NCI-H146 (cell line): ENCODE measurements at regions not wholly inside any gene's neighbourhood (a gene's known extent, or its start where the extent isn't known, plus 50 kb on each side); places are given as distances from the start of the nearest gene placed in this dataset.

Experiments used
- DNase-seq: peaks from one replicate; lab custom pipeline; 2025; lab: John Stamatoyannopoulos, UW

- no peak for DNase-seq
Measured at GRCh38 chr14:36465178-36465577, 54.9 kb downstream of the NKX2-1 start.

DNA sequence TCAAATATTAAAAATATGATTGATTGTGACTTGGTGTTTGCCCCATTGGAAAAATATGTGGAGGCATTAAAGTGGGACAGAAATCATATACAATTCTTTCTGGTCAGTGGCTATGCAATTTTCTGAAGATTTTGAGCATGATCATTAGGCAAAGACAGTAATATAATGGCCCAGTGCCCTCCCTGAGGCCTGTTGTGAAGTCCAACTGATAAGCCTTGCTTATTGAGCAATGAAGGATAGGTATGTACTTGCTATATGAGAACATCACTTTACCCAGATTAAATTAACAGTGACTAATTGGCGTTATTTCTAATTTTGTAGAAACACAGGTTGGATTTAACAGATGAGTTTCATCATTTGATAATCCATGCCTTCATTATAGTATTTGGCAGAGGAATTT is 57.1 kb downstream of the NKX2-1 start:
- no peak for DNase-seq

GRCh38 chr14:36455241-36455627 is 64.8 kb downstream of the NKX2-1 start:
- no peak for DNase-seq

DNA sequence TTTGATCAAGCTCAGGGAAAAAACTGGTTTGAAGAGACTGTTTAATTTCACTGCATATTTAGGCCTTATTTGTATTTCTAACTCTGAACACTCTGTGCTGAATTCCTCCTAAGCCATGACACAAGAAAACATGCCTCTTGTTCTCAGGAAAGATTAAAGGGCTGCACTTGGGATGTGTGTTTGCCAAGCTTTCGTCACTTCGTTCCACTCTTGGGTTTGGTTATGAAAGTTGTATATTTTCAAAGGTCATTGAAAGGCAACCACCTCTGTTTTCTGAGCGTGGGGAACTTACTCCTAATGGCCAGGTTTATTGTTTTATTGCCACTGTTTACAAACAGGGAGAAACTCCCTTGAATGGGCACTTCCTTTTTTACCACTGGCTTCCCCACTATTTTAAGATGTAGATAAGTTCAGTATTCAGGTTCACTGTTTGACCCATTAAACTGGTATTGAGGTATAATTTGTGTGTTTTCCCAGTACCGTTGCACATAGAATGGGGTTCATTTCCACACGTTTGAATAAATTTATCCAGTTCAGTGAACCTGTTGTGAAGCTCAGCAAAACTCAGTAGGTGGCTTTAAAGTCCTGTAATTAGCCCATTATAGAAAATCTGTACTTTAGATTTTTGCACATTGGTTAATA is 65.3 kb downstream of the NKX2-1 start:
- DNase-seq: peak; percentile 1

- no peak for DNase-seq
Measured at GRCh38 chr14:36452860-36453259, 67.2 kb downstream of the NKX2-1 start.

- no peak for DNase-seq
Measured at GRCh38 chr14:36451310-36452065, 68.5 kb downstream of the NKX2-1 start.

DNA sequence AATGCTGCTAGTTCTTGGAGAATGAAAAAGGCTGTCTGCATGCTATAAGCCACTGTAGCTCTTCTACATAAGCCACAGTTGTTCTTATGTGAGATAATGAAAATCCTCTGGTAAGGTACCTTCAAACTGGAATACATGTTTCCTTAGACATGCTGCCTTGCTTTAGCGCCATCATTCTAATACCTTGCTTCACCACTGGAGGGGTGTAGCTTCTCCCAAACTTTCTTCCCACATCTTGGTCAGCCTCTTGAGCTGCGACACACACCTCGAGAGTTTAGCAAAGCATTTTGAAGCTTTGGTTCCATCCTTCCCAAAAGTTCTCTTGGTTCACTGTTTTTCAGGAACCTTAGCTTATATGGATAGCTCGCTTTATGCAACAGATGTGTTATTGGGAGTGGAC is 69.5 kb downstream of the NKX2-1 start:
- no peak for DNase-seq

DNA sequence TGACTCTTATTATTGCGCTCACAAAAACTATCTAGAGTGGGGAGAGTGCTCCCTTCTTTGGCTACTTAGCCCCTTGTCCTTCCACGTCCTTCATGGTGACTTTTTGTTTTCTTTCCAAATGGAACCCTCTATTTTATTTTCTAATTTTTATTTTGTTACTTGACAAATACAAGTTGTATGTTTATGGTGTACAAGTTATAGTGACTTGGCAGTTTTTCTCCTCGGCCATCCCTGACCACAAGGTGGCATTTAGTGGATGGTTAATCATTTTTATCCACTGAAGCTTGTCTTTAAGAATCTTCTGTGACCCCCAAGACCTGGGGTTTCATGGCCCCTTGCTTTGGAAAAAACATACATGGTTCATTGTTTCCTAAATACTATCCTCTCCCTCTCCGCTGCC is 70.1 kb downstream of the NKX2-1 start:
- no peak for DNase-seq

- peak; percentile 35 for DNase-seq
Measured at GRCh38 chr14:36443374-36443773, 76.7 kb downstream of the NKX2-1 start.

DNA sequence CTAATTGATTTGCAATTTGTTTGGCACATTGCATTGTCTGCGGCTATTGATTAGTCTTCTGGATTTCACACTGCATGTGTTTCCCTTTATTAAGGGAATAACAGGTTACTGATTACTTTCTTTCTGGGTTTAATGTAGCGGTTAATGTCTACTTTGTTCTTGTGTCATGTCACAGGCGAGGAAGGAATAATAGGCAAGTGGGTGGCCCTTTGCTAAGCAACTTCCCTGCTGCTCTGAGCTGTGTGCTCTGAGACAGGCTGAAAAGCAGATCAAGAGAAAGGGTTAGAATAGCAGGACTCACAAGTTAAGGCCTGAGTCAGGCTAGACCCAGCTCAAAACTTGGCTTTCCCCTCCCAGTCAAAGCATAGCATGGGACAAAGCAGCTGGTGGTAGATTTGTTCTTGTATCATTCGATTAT is 77.2 kb downstream of the NKX2-1 start:
- peak; percentile 92 for DNase-seq

DNA sequence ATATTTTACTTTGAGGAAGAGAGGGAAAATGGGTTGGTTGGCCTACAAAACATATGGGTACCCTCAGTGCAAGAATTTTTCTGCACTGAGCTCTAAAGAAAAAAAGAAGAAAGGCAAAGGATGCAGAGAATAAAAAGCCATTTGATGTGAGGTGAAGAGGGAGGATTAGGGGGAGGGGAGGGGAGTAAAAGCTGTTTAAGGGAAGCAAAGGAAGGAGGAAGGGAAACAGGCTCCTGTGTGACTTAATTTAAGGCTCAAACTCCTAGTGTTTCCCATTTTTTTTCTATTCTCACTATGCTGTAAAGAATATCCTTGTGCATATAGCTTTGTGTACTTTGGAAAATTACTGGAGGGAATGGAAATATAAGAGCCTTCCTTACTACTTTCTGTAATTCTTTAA is 78.7 kb downstream of the NKX2-1 start:
- no peak for DNase-seq

GRCh38 chr14:36439766-36440165 is 80.3 kb downstream of the NKX2-1 start:
- no peak for DNase-seq

GRCh38 chr14:36438883-36439282 is 81.1 kb downstream of the NKX2-1 start:
- no peak for DNase-seq

- DNase-seq: no peak
Measured at GRCh38 chr14:36430662-36431084, 89.4 kb downstream of the NKX2-1 start.

- DNase-seq: no peak
Measured at GRCh38 chr14:36430169-36430568, 89.9 kb downstream of the NKX2-1 start.

- no peak for DNase-seq
Measured at GRCh38 chr14:36429692-36430091, 90.3 kb downstream of the NKX2-1 start.

DNA sequence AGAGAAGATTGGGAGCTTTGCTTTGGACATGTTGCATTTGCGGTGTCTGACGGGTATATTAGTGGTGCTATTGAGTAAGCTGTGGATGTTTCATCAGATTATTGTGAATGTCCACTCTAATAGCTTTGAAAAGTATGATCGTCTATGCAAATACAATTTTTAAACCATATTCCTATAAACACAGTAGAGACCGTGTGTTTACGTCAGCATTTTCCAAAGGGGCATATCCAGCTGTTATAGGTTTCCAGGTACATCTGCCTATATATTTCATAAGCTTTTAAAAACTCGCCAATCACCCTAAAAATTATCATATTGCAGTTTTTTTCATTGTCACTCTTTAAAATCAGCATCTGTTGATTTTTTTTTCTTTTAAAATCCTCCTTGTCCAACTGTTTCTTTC is 91.7 kb downstream of the NKX2-1 start:
- no peak for DNase-seq

DNA sequence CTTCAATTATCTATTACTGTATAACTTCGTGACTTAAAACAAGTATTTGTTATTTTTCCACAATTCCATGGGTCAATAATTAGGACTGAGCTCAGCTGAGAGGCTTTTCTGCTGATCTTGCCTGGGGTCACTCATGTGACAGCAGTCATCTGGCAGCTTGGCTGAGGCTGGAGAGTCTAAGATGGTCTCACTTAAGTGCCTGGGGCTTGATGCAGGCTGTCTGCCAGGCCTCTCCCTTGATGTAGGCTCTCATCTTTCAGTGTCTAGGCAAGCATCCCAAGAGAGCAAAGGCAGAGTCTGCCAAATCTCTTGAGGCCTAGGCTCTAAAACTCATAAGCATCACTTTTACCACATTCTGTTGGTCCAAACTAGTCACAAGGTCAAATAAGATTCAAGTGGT is 93.2 kb downstream of the NKX2-1 start:
- DNase-seq: no peak

GRCh38 chr14:36426113-36426512 is 93.9 kb downstream of the NKX2-1 start:
- no peak for DNase-seq

GRCh38 chr14:36424478-36425102 is 95.4 kb downstream of the NKX2-1 start:
- DNase-seq: peak; percentile 90

DNA sequence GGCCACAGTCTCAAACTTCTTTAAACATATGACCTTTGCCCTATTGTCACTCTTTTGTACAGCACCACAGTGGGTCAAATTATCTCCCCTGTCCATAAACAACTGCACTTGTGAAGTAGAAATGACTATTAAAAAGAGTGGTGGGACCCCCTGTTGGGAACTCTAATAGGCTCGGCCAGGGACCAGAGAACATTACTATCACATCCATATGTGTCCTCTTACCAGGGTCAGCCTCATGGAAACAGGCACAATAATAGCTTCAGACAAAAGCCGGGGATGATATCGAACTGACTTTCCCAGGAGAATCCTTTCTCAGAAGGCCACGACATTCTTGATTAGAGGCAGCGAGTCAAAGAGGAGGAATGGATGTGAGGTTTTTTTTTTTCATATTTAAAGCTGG is 96.6 kb downstream of the NKX2-1 start:
- DNase-seq: peak; percentile 90

DNA sequence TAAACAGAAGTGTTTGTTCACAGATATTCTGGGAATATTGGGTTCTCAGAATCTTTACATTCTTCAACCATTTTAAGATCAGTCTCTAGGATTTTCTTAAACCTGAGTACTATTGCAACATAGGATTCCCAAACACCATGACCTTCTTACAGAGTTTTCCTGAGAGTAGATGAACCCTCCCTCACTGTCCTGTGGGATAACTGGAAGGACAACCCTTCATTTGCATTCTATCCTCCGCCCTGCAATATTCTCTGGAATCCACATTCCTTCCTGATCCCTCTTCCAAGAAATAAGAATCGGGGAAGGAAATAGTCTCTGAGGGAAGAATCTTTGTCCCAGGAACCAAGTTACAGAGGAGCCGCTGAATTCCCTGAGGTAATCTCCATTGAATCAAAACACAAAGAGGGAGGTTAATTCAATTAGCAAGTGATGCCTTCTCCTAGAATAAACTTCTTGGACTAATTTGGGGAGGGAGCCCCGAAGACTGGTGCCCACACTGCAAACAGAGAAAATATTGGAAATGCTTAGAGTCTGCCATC is 99.8 kb upstream of the MBIP start:
- DNase-seq: no peak

- no peak for DNase-seq
Measured at GRCh38 chr14:36418937-36419336, 98.5 kb upstream of the MBIP start.
